ENCODE measurements at regions not wholly inside any gene's neighbourhood (a gene's known extent, or its start where the extent isn't known, plus 50 kb on each side); places are given as distances from the start of the nearest gene placed in this dataset.

DNA sequence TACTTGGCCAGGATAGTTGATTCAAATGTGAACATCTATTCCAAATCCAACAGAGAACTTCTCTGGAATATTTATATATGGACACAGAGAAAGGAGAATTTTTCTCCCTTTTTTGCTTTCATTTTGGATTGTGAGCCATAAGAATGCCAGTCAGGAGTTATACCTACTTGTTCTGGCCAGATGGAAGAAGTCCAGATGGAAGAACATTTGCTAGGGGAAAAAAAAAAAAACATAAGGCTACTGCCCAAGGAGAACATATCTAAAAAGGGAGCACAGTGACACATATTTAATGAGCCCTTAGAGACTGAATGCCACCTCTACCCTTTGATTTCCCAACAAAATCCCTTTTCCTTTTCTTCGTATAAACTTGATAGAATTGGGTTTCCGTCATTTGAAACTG is 61.7 kb upstream of the PPP2R2B start:
- H3K4me3 ChIP-seq (ENCODE audit: low read depth, low read length) = no peak overlapping the region
- TF ChIP-seq, protein P1, sequence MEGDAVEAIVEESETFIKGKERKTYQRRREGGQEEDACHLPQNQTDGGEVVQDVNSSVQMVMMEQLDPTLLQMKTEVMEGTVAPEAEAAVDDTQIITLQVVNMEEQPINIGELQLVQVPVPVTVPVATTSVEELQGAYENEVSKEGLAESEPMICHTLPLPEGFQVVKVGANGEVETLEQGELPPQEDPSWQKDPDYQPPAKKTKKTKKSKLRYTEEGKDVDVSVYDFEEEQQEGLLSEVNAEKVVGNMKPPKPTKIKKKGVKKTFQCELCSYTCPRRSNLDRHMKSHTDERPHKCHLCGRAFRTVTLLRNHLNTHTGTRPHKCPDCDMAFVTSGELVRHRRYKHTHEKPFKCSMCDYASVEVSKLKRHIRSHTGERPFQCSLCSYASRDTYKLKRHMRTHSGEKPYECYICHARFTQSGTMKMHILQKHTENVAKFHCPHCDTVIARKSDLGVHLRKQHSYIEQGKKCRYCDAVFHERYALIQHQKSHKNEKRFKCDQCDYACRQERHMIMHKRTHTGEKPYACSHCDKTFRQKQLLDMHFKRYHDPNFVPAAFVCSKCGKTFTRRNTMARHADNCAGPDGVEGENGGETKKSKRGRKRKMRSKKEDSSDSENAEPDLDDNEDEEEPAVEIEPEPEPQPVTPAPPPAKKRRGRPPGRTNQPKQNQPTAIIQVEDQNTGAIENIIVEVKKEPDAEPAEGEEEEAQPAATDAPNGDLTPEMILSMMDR (IDR thresholded peaks at IDR 0.05; ENCODE audit: insufficient read depth, low read depth, low read length) = no peak
- no peak for DNase-seq (ENCODE audit: low read depth)

DNA sequence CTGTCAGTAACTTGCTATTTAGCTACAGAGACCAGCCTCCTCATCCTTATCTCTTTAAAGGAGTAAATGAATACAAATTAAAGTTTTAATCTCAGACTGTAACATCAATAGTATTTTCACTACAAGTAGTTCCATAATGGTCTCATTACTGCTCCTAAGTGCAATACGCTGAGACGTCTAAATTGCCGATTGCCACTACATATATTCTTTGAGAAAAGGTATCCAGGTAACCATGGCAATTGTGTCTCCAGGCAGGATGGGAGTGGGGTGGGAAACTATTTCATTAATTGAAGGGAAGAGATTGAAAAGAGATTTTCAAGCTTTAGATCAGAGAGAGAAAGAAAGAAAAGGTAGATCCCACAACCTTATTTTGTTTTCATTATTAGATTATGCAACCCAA is 65.5 kb upstream of the PPP2R2B start:
- no peak for DNase-seq (ENCODE audit: low read depth)
- TF ChIP-seq, protein P1 (IDR thresholded peaks at IDR 0.05; ENCODE audit: insufficient read depth, low read depth, low read length) = no peak
- H3K4me3 ChIP-seq (ENCODE audit: low read depth, low read length) = no peak overlapping the region

DNA sequence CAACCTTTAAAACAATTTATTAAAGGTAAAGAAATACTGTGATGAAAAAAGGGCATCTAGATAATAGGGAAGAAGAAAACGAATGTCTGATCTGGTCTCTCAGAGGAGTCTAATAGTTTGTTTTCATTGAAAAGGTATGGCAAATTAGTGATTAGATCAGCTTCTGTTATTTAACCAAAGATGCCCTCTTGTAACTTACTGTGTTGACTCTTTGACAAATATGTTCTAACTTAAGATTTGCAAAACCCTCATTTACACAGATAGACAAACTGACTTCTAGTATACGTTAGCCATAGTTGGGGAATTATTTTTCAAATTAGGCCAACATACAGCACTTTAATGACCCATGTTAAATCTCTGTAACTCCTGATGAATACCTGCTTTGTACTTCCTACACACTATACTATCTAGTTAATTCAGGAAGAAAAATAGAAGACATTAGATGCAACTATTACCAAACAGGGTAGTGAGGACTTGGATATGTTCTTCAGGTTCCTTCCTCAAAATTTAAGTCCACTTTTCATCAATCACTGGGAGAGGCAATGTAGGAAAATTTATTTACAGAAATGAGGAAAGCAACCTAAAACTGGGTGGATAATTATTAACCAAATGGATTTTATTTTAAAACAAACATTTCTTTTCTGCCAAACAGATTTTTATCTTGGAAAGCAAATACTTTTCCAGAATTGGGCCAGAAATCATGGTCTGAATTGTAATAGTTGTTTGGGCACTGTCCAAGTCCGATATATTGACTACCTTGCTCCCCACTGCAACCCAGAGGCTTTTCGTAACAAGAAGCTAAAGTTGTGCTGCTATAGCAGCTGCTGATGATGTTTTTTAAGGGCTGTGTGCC is 66.4 kb upstream of the PPP2R2B start:
- no peak for DNase-seq (ENCODE audit: low read depth)
- no peak overlapping the region for H3K4me3 ChIP-seq (ENCODE audit: low read depth, low read length)

DNA sequence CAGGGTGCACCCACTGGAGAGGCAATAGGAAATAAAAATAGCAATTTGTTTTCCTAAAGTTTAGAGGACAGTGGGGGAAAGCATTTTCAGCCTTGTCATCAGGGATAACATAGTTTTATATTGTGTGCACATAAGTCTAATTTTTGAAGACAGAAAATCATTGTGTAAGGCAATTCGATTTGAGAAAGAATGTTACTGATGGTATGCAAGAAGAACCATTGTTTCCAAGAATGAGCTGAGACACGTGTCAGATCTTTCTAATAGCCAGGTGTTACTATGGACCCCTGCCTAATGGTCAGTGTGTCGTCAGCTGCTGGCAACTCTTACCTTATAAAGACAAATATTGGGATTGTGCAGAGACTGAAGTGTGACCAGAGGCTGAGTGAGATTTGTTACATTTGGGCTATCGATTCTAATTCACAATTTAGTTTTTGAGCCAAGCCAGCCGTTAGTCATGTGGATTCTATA is 67.1 kb upstream of the PPP2R2B start:
- no peak overlapping the region for H3K4me3 ChIP-seq (ENCODE audit: low read depth, low read length)
- TF ChIP-seq, protein P1 (IDR thresholded peaks at IDR 0.05; ENCODE audit: insufficient read depth, low read depth, low read length) = no peak
- no peak for DNase-seq (ENCODE audit: low read depth)

More for the DNA sequence above, 66.4 kb upstream of the PPP2R2B start:
- TF ChIP-seq, protein P1 (IDR thresholded peaks at IDR 0.05; ENCODE audit: insufficient read depth, low read depth, low read length) = no peak

DNA sequence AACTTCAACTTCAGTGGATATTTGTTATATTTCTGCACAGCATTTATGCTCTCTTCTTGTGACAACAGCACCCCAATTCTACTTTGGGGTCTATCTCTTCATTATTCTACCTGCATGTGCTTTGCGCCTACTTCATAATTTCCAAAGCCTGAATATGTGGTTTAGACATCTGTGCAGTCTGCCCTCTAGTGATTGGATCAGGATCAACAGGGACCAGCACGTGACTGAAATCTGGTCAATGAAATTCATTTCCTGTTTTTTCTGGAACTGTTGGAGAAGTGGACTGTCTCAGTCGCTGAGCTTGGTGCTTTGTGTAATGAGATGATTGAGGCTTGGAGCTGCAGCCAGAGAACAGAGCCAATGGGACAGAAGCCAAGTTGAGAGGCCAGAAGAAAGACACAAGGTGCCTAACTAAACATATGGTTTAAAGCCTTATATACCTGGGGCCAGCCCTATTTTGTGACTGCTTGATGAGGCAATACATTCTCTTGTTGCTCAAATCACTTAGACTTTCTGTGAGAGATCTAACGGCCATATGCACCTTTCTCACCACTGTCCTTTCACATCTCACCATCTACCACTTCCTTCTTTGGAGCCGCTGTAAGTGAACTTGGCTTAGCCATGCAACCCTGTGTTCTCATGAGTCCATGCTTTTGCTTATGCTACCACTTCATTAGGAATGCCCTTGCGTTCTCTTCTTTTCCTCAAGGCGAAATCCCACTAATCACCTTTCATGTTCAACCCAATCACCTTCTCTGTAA is 68.8 kb upstream of the PPP2R2B start:
- no peak overlapping the region for H3K4me3 ChIP-seq (ENCODE audit: low read depth, low read length)
- peak; percentile 22 for DNase-seq (ENCODE audit: low read depth)
- TF ChIP-seq, protein P1 (IDR thresholded peaks at IDR 0.05; ENCODE audit: insufficient read depth, low read depth, low read length) = peak; percentile 46

DNA sequence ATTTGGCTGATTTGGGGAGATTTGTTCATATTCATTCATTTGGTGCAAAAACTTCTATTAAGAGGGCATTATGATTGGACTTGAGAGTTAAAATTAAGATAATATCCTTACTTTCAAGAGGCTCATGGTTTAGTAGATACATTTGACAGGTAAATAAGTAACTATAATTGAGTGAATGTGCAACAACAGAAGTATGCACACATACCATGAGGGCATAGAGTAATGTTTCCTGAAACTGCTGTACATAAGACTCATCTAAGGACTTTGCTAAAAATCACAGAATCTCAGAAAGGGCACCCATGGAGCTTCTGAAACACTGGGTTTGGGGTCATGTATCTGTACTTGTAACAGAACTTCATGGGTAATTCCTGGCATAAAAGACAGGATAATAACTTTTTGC is 70.1 kb upstream of the PPP2R2B start:
- TF ChIP-seq, protein P1 (IDR thresholded peaks at IDR 0.05; ENCODE audit: insufficient read depth, low read depth, low read length) = no peak
- no peak overlapping the region for H3K4me3 ChIP-seq (ENCODE audit: low read depth, low read length)
- DNase-seq (ENCODE audit: low read depth) = no peak
